Hepatocyte (in vitro differentiated cells): ENCODE measurements at regions not wholly inside any gene's neighbourhood (a gene's known extent, or its start where the extent isn't known, plus 50 kb on each side); places are given as distances from the start of the nearest gene placed in this dataset.

Experiments
- DNase-seq: peaks from one replicate; pipeline ENCODE4 v3.0.0-alpha.2; 2016; ENCODE audit warnings: low spot score
- H2AFZ ChIP-seq: fragments of 200-600 bp; sonication (generic); 2 replicates; pipeline ENCODE4 v1.6.0; 2016; ENCODE audit warnings: antibody characterized with exemption, mild to moderate bottlenecking
- H3K27ac ChIP-seq: fragments of 200-600 bp; sonication (generic); 2 replicates; pipeline ENCODE4 v1.5.1; 2016; ENCODE audit warnings: mild to moderate bottlenecking
- H3K27me3 ChIP-seq: fragments of 200-600 bp; sonication (generic); 2 replicates; pipeline ENCODE4 v1.6.1; 2016
- H3K36me3 ChIP-seq: fragments of 200-600 bp; sonication (generic); replicated peaks from 2 replicates; pipeline ENCODE4 v1.5.1; 2016; ENCODE audit warnings: low read depth; ENCODE audit not compliant: insufficient read depth
- H3K4me1 ChIP-seq: fragments of 200-600 bp; sonication (generic); 2 replicates; pipeline ENCODE4 v1.5.1; 2016; ENCODE audit warnings: mild to moderate bottlenecking, moderate library complexity; ENCODE audit not compliant: insufficient read depth
- H3K4me2 ChIP-seq: fragments of 200-600 bp; sonication (generic); 2 replicates; pipeline ENCODE4 v1.6.0; 2016
- H3K4me3 ChIP-seq: fragments of 200-600 bp; sonication (generic); 2 replicates; pipeline ENCODE4 v1.5.1; 2016; ENCODE audit warnings: mild to moderate bottlenecking
- H3K79me2 ChIP-seq: fragments of 200-600 bp; sonication (generic); 2 replicates; pipeline ENCODE4 v1.6.0; 2017; ENCODE audit warnings: mild to moderate bottlenecking
- H3K9me2 ChIP-seq: fragments of 200-600 bp; sonication (generic); replicated peaks from 2 replicates; pipeline ENCODE4 v1.6.0; 2017; ENCODE audit warnings: mild to moderate bottlenecking; ENCODE audit not compliant: insufficient read depth
- H3K9me3 ChIP-seq: fragments of 200-600 bp; sonication (generic); 2 replicates; pipeline ENCODE4 v1.5.1; 2016; ENCODE audit warnings: low read depth, mild to moderate bottlenecking
- H4K20me1 ChIP-seq: fragments of 200-600 bp; sonication (generic); 2 replicates; pipeline ENCODE4 v1.6.0; 2016; ENCODE audit warnings: mild to moderate bottlenecking; ENCODE audit not compliant: insufficient read depth, poor library complexity, severe bottlenecking
- EZH2 ChIP-seq: fragments of 200-600 bp; sonication (generic); IDR thresholded peaks from 2 replicates; pipeline ENCODE4 v1.6.1; 2016; ENCODE audit warnings: antibody characterized with exemption, mild to moderate bottlenecking, borderline replicate concordance
- EZH2phosphoT487 ChIP-seq: fragments of 200-600 bp; sonication (generic); IDR thresholded peaks from one replicate; pipeline ENCODE4 v1.6.1; 2018; ENCODE audit warnings: antibody characterized with exemption, mild to moderate bottlenecking, low read depth, moderate library complexity; ENCODE audit not compliant: unreplicated experiment, severe bottlenecking
- WGBS: methylation state at CpG from one replicate; pipeline ENCODE4 v1.1.6; 2016; ENCODE audit warnings: low lambda C conversion rate; ENCODE audit errors: missing lambda C conversion rate; 5-methylcytosine and 5-hydroxymethylcytosine counted together
- TF ChIP-seq, protein P1 (sequence below): fragments of 200-600 bp; sonication (generic); IDR thresholded peaks from 2 replicates; pipeline ENCODE4 v1.5.1; 2016; ENCODE audit warnings: antibody characterized with exemption, mild to moderate bottlenecking; ENCODE audit not compliant: poor library complexity

- no peak overlapping the region for H2AFZ ChIP-seq
- H4K20me1 ChIP-seq: no peaks in the 10 kb centered on the region
- no peak overlapping the region for H3K4me3 ChIP-seq
- no peak overlapping the region for H3K4me2 ChIP-seq
- WGBS: 97% methylated on average over 4 of the region's 4 CpGs
- H3K27ac ChIP-seq: no peak overlapping the region
- H3K27me3 ChIP-seq: no peaks in the 10 kb centered on the region
- no peak for DNase-seq
- peaks cover 12% of the 10 kb centered on the region for H3K4me1 ChIP-seq
- no peaks in the 10 kb centered on the region for H3K9me2 ChIP-seq
- H3K79me2 ChIP-seq: no peaks in the 10 kb centered on the region
- TF ChIP-seq, protein P1, sequence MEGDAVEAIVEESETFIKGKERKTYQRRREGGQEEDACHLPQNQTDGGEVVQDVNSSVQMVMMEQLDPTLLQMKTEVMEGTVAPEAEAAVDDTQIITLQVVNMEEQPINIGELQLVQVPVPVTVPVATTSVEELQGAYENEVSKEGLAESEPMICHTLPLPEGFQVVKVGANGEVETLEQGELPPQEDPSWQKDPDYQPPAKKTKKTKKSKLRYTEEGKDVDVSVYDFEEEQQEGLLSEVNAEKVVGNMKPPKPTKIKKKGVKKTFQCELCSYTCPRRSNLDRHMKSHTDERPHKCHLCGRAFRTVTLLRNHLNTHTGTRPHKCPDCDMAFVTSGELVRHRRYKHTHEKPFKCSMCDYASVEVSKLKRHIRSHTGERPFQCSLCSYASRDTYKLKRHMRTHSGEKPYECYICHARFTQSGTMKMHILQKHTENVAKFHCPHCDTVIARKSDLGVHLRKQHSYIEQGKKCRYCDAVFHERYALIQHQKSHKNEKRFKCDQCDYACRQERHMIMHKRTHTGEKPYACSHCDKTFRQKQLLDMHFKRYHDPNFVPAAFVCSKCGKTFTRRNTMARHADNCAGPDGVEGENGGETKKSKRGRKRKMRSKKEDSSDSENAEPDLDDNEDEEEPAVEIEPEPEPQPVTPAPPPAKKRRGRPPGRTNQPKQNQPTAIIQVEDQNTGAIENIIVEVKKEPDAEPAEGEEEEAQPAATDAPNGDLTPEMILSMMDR: no peak
- no peak for TF ChIP-seq EZH2
- no peak for TF ChIP-seq EZH2phosphoT487
- H3K36me3 ChIP-seq: no peaks in the 10 kb centered on the region
- no peaks in the 10 kb centered on the region for H3K9me3 ChIP-seq
Observed at GRCh38 chr1:212212343-212212742, 72.9 kb upstream of the PPP2R5A start.

- Histone ChIP-seq H3K9me3 (no peaks in the 10 kb centered on the region), H2AFZ (no peak overlapping the region), H4K20me1 (no peaks in the 10 kb centered on the region), H3K4me3 (no peak overlapping the region), H3K79me2 (no peaks in the 10 kb centered on the region), H3K36me3 (no peaks in the 10 kb centered on the region), H3K27me3 (no peaks in the 10 kb centered on the region), H3K4me2 (no peak overlapping the region), H3K27ac (no peak overlapping the region), H3K9me2 (no peaks in the 10 kb centered on the region), H3K4me1 (peaks cover 12% of the 10 kb centered on the region)
- TF ChIP-seq, protein P1: no peak
- TF ChIP-seq EZH2 (no peak), EZH2phosphoT487 (no peak)
- WGBS: 85% methylated on average over 7 of the region's 7 CpGs
- no peak for DNase-seq
Observed at GRCh38 chr1:212212906-212213305, 72.3 kb upstream of the PPP2R5A start.

- no peaks in the 10 kb centered on the region for H3K27me3 ChIP-seq
- H3K9me2 ChIP-seq: no peaks in the 10 kb centered on the region
- H3K36me3 ChIP-seq: no peaks in the 10 kb centered on the region
- no peaks in the 10 kb centered on the region for H4K20me1 ChIP-seq
- no peak overlapping the region for H3K4me3 ChIP-seq
- no peak overlapping the region for H2AFZ ChIP-seq
- TF ChIP-seq EZH2phosphoT487 (no peak), EZH2 (no peak)
- TF ChIP-seq, protein P1: no peak
- no peaks in the 10 kb centered on the region for H3K79me2 ChIP-seq
- peak; percentile 34 for DNase-seq
- H3K9me3 ChIP-seq: no peaks in the 10 kb centered on the region
- peaks cover 18% of the 10 kb centered on the region for H3K4me1 ChIP-seq
- 65% methylated on average over 2 of the region's 2 CpGs for WGBS
- H3K27ac ChIP-seq: peak overlapping the region; percentile 56
- no peak overlapping the region for H3K4me2 ChIP-seq
Observed at GRCh38 chr1:212213784-212214183, 71.4 kb upstream of the PPP2R5A start.

- DNase-seq: no peak
- TF ChIP-seq EZH2phosphoT487 (no peak), EZH2 (no peak)
- TF ChIP-seq, protein P1: no peak
Observed at GRCh38 chr1:212214325-212214724, 70.9 kb upstream of the PPP2R5A start.

More at GRCh38 chr1:212214325-212214724, 70.9 kb upstream of the PPP2R5A start:
- H2AFZ ChIP-seq: no peak overlapping the region
- no peak overlapping the region for H3K4me2 ChIP-seq
- H3K9me2 ChIP-seq: no peaks in the 10 kb centered on the region
- H3K27me3 ChIP-seq: no peaks in the 10 kb centered on the region
- H3K4me1 ChIP-seq: peaks cover 20% of the 10 kb centered on the region
- WGBS: 6% methylated on average over 1 of the region's 1 CpG
- peak overlapping the region; percentile 6 for H3K27ac ChIP-seq
- no peaks in the 10 kb centered on the region for H3K36me3 ChIP-seq
- H3K4me3 ChIP-seq: no peak overlapping the region
- H3K79me2 ChIP-seq: no peaks in the 10 kb centered on the region
- no peaks in the 10 kb centered on the region for H3K9me3 ChIP-seq
- no peaks in the 10 kb centered on the region for H4K20me1 ChIP-seq
